GM03348 (cell line): ENCODE measurements at regions not wholly inside any gene's neighbourhood (a gene's known extent, or its start where the extent isn't known, plus 50 kb on each side); places are given as distances from the start of the nearest gene placed in this dataset.

Experiments
- DNase-seq: peaks from one replicate; pipeline ENCODE4 v3.0.0; 2012; ENCODE audit warnings: low spot score

- no peak for DNase-seq
Measured at GRCh38 chr12:71236133-71236660, 78.4 kb upstream of the TSPAN8 start.

GRCh38 chr12:71233083-71233482, 75.3 kb upstream of the TSPAN8 start:
- DNase-seq, result no peak

GRCh38 chr12:71230542-71230941, 72.7 kb upstream of the TSPAN8 start:
- DNase-seq, result no peak

- DNase-seq, result no peak
Measured at GRCh38 chr12:71223139-71223538, 65.3 kb upstream of the TSPAN8 start.

- DNase-seq, result no peak
Measured at GRCh38 chr12:71222436-71222835, 64.6 kb upstream of the TSPAN8 start.

GRCh38 chr12:71220260-71220659, 62.5 kb upstream of the TSPAN8 start:
- no peak for DNase-seq

- DNase-seq, result no peak
Measured at GRCh38 chr12:71219224-71219623, 61.4 kb upstream of the TSPAN8 start.

GRCh38 chr12:71218616-71219015, 60.8 kb upstream of the TSPAN8 start:
- no peak for DNase-seq

- DNase-seq, result peak; percentile 9
Measured at GRCh38 chr12:71216725-71217579, 59.2 kb upstream of the TSPAN8 start.

GRCh38 chr12:71214511-71215285, 56.9 kb upstream of the TSPAN8 start:
- no peak for DNase-seq

GRCh38 chr12:71208053-71208685, 50.4 kb upstream of the TSPAN8 start:
- no peak for DNase-seq
